Chondrocyte (in vitro differentiated cells): ENCODE measurements at regions not wholly inside any gene's neighbourhood (a gene's known extent, or its start where the extent isn't known, plus 50 kb on each side); places are given as distances from the start of the nearest gene placed in this dataset.

Source experiments
- DNase-seq: peaks from one replicate; pipeline ENCODE4 v3.0.0; 2021; ENCODE audit warnings: mixed read lengths, low spot score
- H3K27ac Mint-ChIP-seq: one replicate; pipeline ENCODE4 v1.8.0; 2021; ENCODE audit warnings: mild to moderate bottlenecking, moderate library complexity, mixed read lengths; ENCODE audit not compliant: unreplicated experiment
- H3K27me3 Mint-ChIP-seq: 2 replicates; pipeline ENCODE4 v1.8.0; 2021; ENCODE audit warnings: low read depth, mixed read lengths
- H3K36me3 Mint-ChIP-seq: 2 replicates; pipeline ENCODE4 v1.8.0; 2021; ENCODE audit warnings: low read depth, mixed read lengths
- H3K4me1 Mint-ChIP-seq: 2 replicates; pipeline ENCODE4 v1.8.0; 2021; ENCODE audit warnings: low read depth, mild to moderate bottlenecking, mixed read lengths
- H3K4me3 Mint-ChIP-seq: one replicate; pipeline ENCODE4 v1.8.0; 2021; ENCODE audit warnings: mild to moderate bottlenecking, moderate library complexity, mixed read lengths; ENCODE audit not compliant: unreplicated experiment
- H3K9me3 Mint-ChIP-seq: 2 replicates; pipeline ENCODE4 v1.8.0; 2021; ENCODE audit warnings: low read depth, mixed read lengths
- TF ChIP-seq, protein P1 (sequence below): fragments of 200-600 bp; sonication (generic); IDR thresholded peaks from 2 replicates; pipeline ENCODE4 v1.5.0; 2021; ENCODE audit warnings: antibody characterized with exemption, mild to moderate bottlenecking, moderate library complexity

DNA sequence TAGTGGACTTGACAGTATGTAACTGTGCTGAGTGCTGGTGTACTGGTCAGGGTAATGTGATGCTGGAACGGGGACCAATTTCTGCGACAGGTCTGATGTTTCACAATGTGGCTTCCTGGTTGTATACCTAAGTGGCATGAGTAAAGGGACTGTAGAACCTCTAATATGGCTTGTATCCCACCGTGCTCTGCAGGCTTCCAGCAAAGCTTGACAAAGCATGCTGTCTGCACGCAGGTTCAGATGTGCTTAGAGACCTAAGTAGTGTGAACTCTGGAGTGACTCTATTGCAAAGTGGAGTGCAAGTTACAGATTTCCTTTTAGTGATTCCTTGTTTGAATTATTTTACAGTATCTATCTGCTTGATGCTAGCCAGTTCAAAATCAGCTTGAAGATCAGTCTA is 415.8 kb upstream of the NOVA1 start:
- H3K9me3 Mint-ChIP-seq, result peaks cover 3% of the 10 kb centered on the region
- H3K27me3 Mint-ChIP-seq, result peaks cover 2% of the 10 kb centered on the region
- H3K27ac Mint-ChIP-seq, result no peak overlapping the region
- H3K36me3 Mint-ChIP-seq, result no peaks in the 10 kb centered on the region
- no peaks in the 10 kb centered on the region for H3K4me1 Mint-ChIP-seq
- no peak overlapping the region for H3K4me3 Mint-ChIP-seq
- TF ChIP-seq, protein P1, sequence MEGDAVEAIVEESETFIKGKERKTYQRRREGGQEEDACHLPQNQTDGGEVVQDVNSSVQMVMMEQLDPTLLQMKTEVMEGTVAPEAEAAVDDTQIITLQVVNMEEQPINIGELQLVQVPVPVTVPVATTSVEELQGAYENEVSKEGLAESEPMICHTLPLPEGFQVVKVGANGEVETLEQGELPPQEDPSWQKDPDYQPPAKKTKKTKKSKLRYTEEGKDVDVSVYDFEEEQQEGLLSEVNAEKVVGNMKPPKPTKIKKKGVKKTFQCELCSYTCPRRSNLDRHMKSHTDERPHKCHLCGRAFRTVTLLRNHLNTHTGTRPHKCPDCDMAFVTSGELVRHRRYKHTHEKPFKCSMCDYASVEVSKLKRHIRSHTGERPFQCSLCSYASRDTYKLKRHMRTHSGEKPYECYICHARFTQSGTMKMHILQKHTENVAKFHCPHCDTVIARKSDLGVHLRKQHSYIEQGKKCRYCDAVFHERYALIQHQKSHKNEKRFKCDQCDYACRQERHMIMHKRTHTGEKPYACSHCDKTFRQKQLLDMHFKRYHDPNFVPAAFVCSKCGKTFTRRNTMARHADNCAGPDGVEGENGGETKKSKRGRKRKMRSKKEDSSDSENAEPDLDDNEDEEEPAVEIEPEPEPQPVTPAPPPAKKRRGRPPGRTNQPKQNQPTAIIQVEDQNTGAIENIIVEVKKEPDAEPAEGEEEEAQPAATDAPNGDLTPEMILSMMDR, result no peak
- no peak for DNase-seq

DNA sequence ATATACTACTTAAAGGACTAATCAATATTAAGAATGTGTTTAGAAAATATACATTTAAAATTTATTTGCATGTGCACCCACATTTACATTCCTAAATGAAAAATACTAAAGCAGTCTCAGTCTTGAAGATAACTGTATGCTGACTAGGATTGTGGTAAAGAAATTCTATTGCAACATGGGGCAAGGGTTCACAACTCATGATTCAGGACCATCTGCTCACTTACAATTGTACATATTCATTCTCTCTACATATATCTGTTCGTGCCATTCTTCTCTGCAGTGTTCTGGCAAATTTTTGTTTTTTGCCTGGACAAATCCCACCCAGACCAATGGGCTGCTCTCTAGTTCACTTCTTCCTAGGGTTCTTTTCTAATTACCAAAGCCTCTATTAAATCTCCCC is 417.2 kb upstream of the NOVA1 start:
- no peak overlapping the region for H3K4me3 Mint-ChIP-seq
- H3K36me3 Mint-ChIP-seq, result no peaks in the 10 kb centered on the region
- no peak overlapping the region for H3K27ac Mint-ChIP-seq
- TF ChIP-seq, protein P1, result no peak
- H3K27me3 Mint-ChIP-seq, result peaks cover 2% of the 10 kb centered on the region
- DNase-seq, result no peak
- H3K4me1 Mint-ChIP-seq, result no peaks in the 10 kb centered on the region
- no peaks in the 10 kb centered on the region for H3K9me3 Mint-ChIP-seq

DNA sequence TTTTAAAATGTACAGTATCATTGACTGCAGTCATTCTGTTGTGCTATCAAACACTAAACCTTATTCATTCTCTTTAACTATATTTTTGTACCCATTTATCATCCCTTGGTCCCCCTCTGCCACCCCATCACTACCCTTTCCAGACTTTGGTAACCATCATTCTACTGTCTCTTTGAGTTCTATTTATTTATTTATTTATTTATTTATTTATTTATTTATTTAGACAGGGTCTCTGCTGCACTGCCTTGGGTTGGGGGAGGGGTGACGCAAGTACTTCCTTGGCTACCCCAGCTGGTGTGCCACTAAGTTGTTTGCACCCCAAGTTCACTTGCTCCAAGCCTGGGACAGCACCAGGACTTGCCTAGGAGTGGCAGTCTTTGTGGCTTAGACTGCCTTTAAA is 427.8 kb upstream of the NOVA1 start:
- H3K27me3 Mint-ChIP-seq, result peaks cover 2% of the 10 kb centered on the region
- TF ChIP-seq, protein P1, result no peak
- H3K4me1 Mint-ChIP-seq, result no peaks in the 10 kb centered on the region
- DNase-seq, result no peak
- H3K27ac Mint-ChIP-seq, result no peak overlapping the region
- no peaks in the 10 kb centered on the region for H3K36me3 Mint-ChIP-seq
- H3K4me3 Mint-ChIP-seq, result no peak overlapping the region
- peaks cover 2% of the 10 kb centered on the region for H3K9me3 Mint-ChIP-seq

DNA sequence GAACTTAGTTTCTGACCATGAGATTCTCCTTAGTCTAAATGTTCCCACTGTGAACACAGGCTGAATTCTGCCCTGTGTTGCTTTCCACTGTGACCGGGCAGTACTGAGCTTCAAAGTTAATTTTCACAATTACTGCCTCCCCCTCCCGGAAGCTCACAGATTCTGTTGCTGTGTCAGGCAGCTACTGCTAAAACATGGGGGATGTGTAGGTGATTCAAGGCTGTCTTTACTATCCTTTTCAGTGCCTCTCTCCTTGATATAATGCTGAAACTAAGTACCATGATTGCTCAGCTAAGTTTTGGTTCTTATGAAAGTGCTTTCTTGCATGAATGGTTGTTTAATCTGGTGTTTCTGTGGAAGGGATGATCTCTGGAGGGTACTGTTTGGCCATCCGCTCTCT is 428.3 kb upstream of the NOVA1 start:
- peaks cover 2% of the 10 kb centered on the region for H3K9me3 Mint-ChIP-seq
- H3K36me3 Mint-ChIP-seq, result no peaks in the 10 kb centered on the region
- no peak overlapping the region for H3K27ac Mint-ChIP-seq
- TF ChIP-seq, protein P1, result no peak
- peaks cover 2% of the 10 kb centered on the region for H3K27me3 Mint-ChIP-seq
- H3K4me3 Mint-ChIP-seq, result no peak overlapping the region
- no peaks in the 10 kb centered on the region for H3K4me1 Mint-ChIP-seq
- DNase-seq, result no peak

DNA sequence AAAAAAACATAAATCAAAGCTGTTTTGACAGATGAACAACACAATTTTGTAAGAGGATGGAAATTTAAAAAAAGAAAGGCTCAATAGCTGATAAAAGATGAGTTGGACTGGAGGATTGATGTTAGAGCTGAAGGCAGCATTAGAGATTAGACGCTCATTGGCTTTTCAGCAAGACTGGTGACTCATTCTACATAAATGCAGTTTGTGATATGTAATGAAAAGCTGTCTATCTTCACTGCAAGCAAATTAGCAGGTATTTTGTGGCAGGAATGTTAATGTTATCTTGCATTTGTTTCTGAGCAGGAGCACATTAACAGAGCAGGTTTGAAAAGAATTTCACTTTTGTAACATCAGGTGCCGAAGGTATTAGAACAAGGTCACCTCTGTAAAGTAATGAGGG is 442.7 kb upstream of the NOVA1 start:
- no peak overlapping the region for H3K4me3 Mint-ChIP-seq
- H3K27ac Mint-ChIP-seq, result no peak overlapping the region
- TF ChIP-seq, protein P1, result no peak
- no peaks in the 10 kb centered on the region for H3K36me3 Mint-ChIP-seq
- H3K9me3 Mint-ChIP-seq, result peaks cover 6% of the 10 kb centered on the region
- no peaks in the 10 kb centered on the region for H3K27me3 Mint-ChIP-seq
- no peak for DNase-seq
- peaks cover 4% of the 10 kb centered on the region for H3K4me1 Mint-ChIP-seq
